ENCODE measurements at regions not wholly inside any gene's neighbourhood (a gene's known extent, or its start where the extent isn't known, plus 50 kb on each side); places are given as distances from the start of the nearest gene placed in this dataset.

- TF ChIP-seq POLR2AphosphoS5 (IDR thresholded peaks at IDR 0.05; ENCODE audit: low read depth, low read length) (no peak), CTBP2 (IDR thresholded peaks at IDR 0.05; ENCODE audit: borderline replicate concordance, insufficient read depth, insufficient read length, low read length) (no peak)
Measured at GRCh38 chr3:24917908-24918307, 423.3 kb upstream of the THRB start (continued).

Measured in H1 (cell line).